ENCODE measurements at regions not wholly inside any gene's neighbourhood (a gene's known extent, or its start where the extent isn't known, plus 50 kb on each side); places are given as distances from the start of the nearest gene placed in this dataset.
"Not testable (repeated sequence)": the region's sequence is repeated elsewhere in the genome, so short reads cannot be mapped to it uniquely, and the experiment has no call there.

GRCh38 chr20:6662309-6662708 is 105.2 kb upstream of the BMP2 start:
- DNase-seq (ENCODE audit: low spot score): no peak

- no peak for DNase-seq (ENCODE audit: low spot score)
These were observed 107.0 kb upstream of the BMP2 start for GRCh38 chr20:6660441-6660840.

GRCh38 chr20:6658909-6659308 is 108.6 kb upstream of the BMP2 start:
- DNase-seq (ENCODE audit: low spot score): not testable (repeated sequence)

GRCh38 chr20:6657904-6658303 is 109.6 kb upstream of the BMP2 start:
- no peak for DNase-seq (ENCODE audit: low spot score)

GRCh38 chr20:6657111-6657510 is 110.4 kb upstream of the BMP2 start:
- DNase-seq (ENCODE audit: low spot score): no peak

- DNase-seq (ENCODE audit: low spot score): peak; percentile 17
These were observed 112.8 kb upstream of the BMP2 start for GRCh38 chr20:6654513-6655252.

- no peak for DNase-seq (ENCODE audit: low spot score)
These were observed 115.9 kb upstream of the BMP2 start for GRCh38 chr20:6651561-6651960.

GRCh38 chr20:6651016-6651415 is 116.5 kb upstream of the BMP2 start:
- DNase-seq (ENCODE audit: low spot score): peak; percentile 28

GRCh38 chr20:6646021-6646636 is 121.4 kb upstream of the BMP2 start:
- no peak for DNase-seq (ENCODE audit: low spot score)

GRCh38 chr20:6644813-6645628 is 122.5 kb upstream of the BMP2 start:
- DNase-seq (ENCODE audit: low spot score): no peak

GRCh38 chr20:6641012-6641411 is 126.5 kb upstream of the BMP2 start:
- DNase-seq (ENCODE audit: low spot score): no peak

- no peak for DNase-seq (ENCODE audit: low spot score)
These were observed 130.3 kb upstream of the BMP2 start for GRCh38 chr20:6637160-6637579.

- DNase-seq (ENCODE audit: low spot score): peak; percentile 56
These were observed 131.0 kb upstream of the BMP2 start for GRCh38 chr20:6636209-6637159.

GRCh38 chr20:6635034-6635736 is 132.3 kb upstream of the BMP2 start:
- DNase-seq (ENCODE audit: low spot score): no peak

GRCh38 chr20:6632187-6632586 is 135.3 kb upstream of the BMP2 start:
- no peak for DNase-seq (ENCODE audit: low spot score)

GRCh38 chr20:6630514-6630913 is 137.0 kb upstream of the BMP2 start:
- DNase-seq (ENCODE audit: low spot score): no peak

GRCh38 chr20:6629564-6629963 is 137.9 kb upstream of the BMP2 start:
- DNase-seq (ENCODE audit: low spot score): no peak

GRCh38 chr20:6626805-6627204 is 140.7 kb upstream of the BMP2 start:
- no peak for DNase-seq (ENCODE audit: low spot score)

- no peak for DNase-seq (ENCODE audit: low spot score)
These were observed 143.5 kb upstream of the BMP2 start for GRCh38 chr20:6623989-6624388.

- no peak for DNase-seq (ENCODE audit: low spot score)
These were observed 145.4 kb upstream of the BMP2 start for GRCh38 chr20:6622041-6622440.

- DNase-seq (ENCODE audit: low spot score): no peak
These were observed 149.4 kb upstream of the BMP2 start for GRCh38 chr20:6618051-6618450.
